T-helper 1 cell (primary cell): ENCODE measurements at regions not wholly inside any gene's neighbourhood (a gene's known extent, or its start where the extent isn't known, plus 50 kb on each side); places are given as distances from the start of the nearest gene placed in this dataset.

Source experiments
- DNase-seq, 5 donors: peaks; one replicate each; pipeline ENCODE4 v3.0.0-alpha.2; 2012 to 2020

DNA sequence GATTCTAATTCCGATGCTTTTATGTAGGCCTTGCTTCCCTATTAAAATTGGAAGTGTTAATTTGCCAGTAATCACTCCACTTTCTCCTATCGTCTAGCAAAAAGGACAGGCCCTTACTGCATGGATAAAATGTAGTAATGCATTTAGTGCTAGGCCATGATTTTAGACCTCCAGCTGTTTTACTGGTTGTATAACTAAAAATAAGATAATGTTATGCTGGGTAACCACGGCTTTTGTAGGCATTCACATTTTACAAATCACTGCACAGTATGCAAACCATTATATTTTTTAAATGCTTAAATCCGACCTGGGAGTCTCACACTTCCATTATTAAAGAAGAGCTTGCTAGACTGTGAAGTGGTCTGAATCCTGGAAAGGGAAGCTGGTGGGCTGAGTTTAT, 179.5 kb downstream of the TFAP2A start:
- no peak for DNase-seq

DNA sequence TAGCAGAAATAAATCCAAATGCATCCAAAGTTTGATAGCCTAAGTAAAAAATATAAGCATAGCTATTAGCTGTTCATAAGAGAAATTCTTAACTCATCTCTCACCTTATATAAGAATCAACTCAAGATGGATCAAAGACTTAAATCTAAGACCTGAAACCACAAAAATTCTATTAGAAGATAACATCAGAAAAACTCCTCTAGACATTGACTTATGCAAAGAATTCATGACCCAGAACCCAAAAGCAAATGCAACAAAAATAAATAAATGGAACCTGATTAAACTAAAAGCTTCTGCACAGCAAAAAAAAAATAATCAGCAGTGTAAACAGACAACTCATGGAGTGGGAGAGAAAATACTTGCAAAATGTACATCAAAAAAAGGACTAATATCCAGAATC, 184.3 kb downstream of the TFAP2A start:
- DNase-seq = no peak

DNA sequence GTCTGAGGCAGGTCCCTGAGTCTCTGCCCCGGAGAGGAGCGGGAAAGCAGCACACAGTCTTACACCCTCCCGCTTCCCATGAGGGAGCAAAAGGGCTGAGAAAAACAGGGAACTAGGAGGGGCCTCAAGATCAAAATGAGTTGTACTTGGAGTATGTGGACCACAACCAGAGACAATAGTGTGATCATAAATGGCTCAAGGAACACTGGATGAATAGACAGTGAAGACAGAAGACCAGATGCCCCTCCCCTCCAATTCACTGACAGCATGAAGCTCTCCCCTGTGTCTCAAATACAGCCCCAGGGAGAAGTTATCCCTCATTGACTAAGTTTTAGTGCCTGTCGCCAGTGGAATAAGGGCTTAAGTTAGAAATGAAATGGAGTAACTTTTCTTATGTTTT, 191.0 kb downstream of the TFAP2A start:
- DNase-seq = no peak

DNA sequence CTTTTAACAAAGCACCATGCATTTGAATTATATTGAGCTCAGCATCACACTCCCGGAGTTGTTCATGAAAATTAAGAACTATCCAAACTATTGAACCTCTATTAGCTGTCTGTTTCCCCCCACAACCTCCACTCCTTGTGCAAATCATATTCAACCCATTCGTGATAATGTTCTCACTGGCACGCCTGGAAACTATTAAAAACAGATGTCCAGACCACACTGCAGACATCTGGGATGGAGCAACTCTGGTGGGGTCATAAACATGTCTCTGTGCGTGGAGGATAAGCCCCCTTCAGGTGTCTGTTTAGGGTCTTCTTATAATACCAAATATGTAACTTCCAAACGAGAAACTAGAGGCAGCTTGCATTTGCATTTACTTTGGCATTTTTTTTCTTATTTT, 193.7 kb downstream of the TFAP2A start:
- no peak for DNase-seq

DNA sequence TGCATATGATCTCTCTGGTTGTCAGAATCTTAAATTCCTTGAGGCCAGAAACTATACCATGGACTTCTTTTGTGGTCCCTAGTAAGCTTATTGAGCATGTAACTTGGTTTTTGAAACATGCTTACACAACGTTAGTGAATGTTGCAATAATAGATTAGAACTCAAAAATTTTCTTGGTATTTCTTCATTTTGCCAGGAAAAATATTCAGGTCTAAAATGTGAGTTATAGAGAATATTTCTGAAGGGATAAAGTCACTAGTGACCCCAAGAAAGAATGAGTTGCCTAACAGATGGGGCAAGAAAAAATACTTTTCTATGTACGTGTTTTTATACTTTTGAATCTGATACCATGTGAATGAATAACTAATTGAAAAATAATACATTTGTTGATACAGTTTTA, 195.4 kb downstream of the TFAP2A start:
- DNase-seq = no peak

DNA sequence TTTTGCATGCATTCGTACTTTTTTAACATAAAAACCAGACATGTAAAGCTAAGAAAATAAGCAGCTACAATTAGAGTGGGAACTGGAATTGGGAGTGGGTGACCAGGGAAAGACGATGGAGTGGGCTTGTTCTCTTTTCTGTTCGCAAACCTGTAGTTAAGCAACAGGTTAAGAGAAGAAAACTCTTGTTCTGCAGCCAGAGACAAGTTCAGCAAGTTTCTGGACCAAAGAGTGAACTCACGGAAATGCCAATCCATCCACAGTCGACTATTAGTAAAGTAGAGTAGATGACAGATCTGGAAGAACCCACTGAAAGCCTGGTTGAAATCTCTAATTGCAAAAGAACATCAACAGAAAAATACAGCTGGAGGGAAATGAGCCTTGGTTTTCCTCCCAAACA, 197.8 kb downstream of the TFAP2A start:
- no peak for DNase-seq

DNA sequence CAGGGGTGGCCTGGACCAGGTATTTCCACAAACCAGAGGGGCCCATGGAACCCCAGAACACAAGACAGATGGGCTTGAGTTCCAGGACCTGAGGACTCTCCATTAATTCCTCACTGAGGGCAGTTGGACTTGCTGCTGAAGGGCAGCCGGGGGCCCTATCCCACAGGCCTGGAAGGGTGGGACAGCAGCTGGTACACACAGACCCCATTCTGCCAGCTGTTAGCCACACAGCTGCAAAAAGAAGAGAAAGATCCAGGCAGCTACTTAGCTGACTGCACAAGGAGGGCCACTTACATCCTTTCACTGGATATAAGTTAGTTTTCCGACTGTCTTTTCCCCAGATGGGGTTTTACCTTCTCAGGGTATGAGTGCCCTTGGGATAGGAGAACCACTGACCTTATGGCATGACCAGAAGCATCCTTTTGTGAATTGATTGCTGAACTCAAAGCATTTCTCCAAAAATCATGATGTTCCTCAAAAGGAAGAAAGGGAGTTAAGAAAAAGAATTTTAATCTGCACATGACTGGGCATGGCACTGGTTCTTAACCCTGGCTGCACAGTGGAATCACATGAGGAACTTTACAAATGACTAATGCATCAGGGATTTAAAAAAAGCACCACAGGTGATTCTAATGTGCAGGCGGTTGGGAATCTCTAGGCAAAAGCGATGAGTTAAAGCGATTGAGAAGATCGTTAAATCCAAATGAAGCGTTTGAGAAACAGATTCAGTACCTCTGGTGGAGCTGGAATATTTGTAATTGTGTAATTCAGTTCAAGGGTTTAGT, 199.4 kb downstream of the TFAP2A start:
- no peak for DNase-seq

DNA sequence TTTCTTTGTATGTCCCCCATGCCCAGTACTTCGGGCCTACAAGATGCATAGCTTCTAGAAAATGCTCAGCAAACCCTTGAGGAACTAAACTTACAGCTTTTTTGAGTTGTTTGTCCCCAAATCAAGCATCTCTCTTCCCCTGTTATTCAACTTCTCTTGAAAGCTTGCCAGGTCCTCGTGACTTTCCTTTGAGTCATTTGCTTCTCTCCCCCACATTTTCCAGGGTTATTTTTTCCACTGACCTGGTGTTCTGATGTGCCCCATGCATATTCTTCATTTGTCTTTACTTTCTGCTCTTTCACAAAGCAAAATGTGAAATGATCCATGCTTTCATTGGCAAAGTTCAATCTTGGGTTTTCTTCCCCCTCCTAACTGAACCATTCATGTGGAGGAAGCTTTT, 204.8 kb downstream of the TFAP2A start:
- no peak for DNase-seq

DNA sequence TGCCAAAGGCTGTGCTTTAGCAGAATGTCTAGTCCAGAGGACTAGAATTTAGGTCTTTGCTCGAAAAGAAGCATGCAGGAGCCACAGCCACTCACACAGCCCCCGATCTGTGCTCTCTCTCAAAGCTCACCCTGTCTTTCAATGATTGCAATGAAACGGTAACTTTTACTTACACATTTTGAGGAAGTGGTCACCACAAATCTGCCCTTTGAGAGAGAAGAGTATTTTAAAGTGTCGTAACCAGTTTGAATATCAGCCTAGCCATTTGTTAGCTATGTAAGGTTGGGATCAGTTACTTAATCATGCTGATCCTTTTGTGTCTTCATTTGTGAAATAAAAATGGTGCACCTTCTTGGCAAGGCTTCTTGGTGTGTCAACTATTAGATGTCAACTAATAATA, 209.0 kb downstream of the TFAP2A start:
- DNase-seq = no peak

DNA sequence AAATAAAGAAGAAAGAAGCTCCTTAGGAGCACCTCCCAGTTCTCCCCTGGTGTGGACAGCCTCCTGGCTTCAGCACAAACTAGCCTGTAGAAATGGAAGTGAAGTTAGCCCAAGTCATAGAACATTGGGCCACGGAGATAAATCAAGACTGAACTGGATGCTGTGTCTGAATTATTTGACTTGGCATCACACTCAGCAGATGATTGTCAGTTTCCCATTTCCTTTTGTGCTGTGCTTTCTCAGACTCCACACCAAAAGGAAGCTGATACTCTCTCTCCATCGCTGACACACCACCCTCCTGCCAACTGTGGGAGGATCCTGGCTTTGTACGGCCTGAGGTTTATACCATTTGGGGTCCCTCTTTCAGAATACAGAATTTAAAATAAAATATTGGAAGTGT, 209.8 kb downstream of the TFAP2A start:
- no peak for DNase-seq

DNA sequence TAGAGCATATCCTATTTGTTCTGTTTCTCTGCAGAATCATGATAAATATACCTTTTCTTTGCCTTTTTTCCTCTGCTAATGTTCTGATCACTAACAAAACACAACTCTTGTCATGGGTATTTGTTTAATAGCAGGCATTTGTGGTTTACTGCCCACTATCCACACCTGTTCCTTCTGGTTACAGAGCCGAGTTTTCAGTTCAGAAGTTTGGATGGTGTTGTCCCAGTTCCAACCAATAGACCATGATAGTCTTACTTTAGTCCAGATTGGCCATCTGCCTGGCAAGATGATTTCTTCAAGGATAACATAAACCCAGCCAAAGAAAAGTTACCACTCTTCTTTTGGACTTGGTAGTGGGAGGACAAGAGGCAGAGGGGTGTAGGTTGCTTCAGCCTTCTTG, 211.2 kb downstream of the TFAP2A start:
- no peak for DNase-seq

DNA sequence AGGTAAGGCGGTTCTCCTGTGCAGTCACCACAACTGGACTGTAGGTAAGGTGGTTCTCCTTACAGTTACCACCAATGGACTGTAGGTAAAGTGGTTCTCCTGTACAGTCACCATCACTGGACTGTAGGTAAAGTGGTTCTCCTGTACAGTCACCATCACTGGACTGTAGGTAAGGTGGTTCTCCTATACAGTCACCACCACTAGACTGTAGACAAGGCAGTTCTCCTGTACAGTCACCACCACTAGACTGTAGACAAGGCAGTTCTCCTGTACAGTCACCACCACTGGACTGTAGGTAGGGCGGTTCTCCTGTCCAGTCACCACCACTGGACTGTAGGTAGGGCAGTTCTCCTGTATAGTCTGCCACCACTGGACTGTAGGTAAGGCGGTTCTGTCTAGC, 212.3 kb downstream of the TFAP2A start:
- DNase-seq = no peak

DNA sequence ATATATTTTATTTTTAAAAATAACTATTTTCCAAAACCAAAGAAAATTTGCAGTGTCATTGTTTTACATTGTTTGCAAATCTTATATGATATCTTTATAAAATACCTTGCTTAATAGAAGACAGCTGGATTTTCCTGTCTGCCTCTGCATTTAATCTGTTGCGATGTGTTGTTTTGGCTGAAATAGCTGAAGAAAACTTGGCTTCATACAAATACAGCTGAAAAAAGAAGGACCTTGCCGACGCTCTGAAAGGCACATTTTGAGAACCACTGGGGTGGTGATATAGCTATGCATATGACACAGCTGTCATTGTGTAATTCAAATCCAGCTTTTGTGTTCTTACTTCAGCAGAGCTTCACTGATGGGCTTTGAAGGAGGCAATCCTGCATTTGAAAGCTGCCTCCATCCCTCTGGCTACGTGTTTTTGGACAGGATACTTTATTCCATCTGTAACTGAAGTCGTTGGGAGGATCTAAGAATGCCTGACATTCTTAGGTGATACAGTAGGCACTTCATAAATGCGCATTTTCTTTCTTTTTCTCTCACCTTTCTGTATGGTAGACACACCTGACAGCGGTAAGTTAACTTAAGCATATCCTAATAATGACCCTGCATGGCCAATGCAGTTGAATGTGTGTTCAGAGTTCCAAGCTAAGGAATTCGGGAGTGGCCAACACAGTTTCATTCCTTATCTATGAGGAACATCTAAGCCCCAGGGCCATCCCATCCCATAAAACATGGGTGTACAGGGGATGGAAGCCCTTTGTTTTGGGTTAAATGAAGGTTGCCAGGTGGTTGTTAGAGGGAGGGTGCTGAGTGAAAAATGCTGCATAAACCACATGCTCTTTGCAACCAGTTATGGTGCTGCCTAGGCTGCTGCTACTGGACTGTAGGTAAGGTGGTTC, 213.0 kb downstream of the TFAP2A start:
- DNase-seq = no peak

DNA sequence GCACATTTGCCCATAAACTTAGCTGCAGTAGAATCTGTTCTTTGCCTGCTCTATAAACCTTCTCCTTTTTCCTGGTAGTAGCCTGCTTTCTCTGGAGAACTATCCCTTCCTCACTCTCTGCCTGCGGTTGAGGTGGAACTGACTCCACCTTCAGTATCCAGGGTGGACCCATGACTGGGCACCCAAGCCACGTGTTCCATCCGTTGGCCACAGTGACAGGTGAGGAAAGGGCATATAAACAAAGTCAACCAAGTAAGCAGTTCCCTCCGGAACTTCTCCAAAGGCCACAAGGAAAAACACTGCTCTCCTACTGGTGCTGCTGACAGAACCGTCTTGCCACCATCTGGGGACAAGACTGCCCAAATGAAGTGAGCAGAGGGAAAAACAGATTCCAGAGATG, 218.8 kb downstream of the TFAP2A start:
- DNase-seq = no peak

DNA sequence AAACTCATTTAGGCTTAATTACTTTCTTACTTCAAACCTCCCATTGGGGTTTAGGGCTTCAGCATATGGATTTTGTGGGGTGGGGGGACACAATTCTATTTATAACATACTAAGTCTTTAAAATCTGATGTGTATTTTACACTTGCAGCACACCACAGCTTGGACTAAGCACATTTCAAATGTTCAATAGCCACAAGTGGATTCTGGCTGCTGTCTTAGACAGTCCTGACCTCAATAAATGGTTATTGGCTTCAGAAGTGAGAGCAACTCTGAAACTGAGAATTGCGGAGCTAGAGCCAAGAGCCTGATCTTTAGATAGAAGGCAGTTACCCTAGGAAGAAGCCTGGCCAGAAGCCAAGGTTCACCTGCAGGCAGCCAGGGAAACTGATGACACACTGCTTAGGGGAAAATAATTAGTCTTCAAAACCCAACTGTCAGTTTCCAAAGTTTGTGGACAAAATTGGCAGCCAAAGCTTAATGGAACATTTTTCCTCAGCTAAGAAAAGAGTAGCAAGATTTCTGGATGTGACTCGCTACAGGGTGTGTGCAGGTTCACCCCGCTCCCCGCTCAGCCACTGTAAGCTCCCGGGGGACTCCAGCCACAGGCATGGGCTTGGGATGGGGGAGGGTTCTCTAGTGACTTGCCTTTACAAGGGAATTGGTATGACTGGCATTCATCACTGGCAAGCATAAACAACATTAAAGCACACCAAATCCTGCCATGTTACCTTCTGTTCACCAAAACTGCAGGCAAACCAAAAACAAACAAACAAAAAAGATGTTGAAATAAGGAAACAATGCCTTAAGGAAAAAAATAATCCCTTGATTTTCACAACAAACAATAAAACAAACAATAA, 219.8 kb downstream of the TFAP2A start:
- no peak for DNase-seq

DNA sequence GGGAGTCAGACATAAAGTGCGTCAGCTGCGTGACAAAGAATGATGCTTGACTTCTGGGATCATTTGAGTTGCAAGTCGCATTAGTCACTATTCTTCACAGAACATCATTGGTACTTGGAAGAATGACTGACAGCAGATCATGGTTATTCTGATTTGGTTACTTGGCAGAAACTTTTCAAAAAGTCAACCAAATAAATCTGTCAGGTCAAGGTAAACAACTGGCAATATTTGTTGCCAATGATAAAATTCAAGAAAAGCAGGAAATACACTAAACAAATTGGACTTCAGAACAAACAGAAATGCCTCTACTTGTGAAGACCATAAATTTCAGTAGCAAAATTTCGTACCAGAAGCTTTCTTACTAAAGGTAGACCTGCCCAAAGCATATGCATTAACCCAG, 221.6 kb downstream of the TFAP2A start:
- no peak for DNase-seq

DNA sequence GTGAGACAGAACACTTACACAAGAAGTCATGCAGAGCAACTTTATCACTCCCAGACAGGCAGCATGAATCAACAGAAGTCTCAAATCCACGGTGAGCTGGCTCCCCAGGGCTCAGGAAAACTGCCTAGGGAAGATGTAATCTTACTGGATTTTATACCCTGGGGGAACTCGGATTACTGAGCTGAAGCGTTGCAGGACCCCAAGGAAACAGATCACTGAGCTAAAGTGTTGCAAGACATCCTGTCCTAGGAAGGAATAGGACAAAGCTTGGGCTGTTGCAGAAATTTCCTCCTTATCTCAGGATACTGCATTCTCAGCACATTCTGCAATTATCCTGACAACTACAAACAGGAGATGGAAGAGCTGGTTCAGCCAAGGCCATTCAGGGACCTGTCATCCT, 224.8 kb downstream of the TFAP2A start:
- DNase-seq = no peak

DNA sequence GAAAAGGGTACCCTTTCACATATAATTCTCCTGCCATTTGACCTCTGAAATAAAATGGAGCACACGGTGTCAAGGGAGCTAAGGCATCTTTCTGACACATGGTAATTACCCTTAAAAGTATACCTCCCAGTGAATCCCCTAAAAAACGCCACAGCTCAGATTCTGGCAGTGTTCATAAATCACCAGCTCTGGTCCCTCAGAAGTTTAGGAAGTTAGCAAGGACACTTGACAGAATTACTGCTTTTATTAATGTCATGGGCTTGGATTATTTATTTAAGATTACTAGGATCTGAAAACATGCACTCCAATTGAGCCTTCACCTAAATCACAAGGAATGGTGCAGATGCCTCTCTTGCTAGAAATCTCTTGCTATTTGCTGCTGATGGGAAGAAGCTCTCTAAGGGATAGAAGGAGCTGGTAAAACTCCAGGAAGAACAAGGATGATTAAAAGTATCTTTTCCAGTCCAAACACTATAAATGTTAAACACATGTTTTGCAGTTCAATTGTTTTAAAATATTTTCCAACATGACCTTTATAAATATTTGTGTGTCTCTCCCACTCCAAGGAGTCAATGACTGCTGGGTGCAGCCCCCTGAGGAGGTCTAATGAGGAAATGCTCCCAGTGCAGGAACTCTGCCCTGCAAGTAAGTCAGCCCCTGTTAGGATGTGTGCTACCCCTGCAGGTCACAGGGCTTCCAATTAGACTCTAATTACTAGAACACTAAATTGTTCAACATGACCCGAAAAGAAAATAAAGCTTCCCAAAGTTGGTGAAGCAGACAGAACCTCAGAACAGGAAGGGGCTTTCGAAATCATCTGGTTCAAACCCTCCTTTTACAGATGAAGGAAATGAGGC, 230.3 kb downstream of the TFAP2A start:
- DNase-seq = no peak

DNA sequence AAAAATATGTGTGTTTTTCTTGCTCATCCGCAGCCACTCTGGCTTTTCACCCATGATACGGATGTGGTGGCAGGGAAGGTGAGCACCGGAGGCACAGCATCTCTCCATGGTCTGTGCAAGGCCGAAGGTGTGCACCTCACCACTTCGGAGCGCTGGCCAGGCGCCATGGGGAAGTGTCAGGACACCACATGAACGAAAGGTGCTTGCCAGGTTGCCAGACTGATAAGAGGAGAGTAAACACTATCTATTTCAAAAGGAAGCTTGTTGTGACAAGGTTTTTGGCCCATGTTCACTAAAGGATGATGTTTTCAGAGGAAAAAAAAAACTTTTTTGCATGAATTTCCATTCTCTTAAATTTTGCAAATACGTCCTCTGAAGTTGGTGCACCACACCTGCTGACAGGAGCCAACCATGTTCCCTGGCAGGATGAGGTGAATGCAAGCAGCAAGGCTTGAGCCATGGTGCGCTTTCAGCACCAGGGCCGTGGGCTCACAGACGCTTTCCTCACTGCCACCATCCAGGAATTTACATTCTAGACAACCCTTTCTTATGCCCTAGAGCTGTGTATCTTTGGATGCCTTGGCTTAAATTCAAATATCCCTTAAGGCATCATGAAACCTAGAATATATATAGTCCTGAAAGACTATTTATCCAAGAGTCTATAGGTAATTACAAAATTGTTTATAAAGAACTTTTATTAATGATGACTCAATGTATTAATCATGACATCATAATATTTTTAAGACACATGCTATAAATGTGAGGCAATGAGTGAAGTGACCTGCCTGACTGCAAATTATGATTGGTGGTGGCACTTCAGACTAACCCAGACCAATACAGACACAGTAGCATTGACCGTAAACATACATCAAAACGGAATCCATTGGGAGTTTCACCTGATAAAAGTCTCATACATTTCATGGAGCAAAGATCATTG, 234.5 kb downstream of the TFAP2A start:
- no peak for DNase-seq

DNA sequence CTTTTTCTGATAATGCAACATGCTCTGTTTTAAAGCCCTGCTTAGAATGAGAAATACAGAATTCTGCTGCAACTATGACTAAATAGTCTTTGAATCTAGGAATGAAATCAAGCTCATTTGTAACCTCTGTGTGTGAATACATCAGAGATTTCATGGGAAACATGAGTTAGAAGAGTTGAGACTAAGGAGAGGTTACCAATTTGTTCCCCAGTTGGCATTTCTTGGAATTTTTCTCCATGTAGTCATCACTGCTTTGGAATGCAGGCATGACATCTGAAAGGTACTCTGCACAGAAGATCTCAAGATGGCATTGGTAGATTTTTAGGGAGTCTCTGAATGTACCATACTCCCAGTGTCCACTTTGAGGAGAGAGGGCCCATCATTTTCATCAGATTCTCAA, 237.2 kb downstream of the TFAP2A start:
- DNase-seq = no peak

DNA sequence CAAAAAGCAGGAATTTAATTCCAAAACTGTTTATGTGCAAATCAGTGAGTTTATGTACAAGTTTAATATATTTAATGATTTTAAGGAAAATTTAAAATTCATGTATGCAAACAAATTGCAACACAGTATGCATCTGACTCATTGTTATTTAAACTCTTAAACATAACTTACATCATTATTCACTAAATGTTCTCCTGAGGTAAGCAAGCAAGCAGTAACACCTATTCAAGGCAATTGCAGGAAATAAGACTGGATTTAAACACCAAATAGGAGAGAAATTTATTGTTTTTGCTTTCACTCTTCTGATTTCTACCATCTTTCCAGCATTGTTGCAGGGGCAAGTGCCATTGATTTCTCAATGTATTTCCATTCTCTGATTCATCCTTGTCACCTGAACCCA, 239.5 kb downstream of the TFAP2A start:
- DNase-seq = no peak
